Caco-2 (cell line): ENCODE measurements at regions not wholly inside any gene's neighbourhood (a gene's known extent, or its start where the extent isn't known, plus 50 kb on each side); places are given as distances from the start of the nearest gene placed in this dataset.

Source experiments
- BruUV-seq: library from RNA; stranded (reverse); fragments of 400-500 nt; replicated peaks from 2 replicates; lab custom pipeline; 2021; lab: Mats Ljungman, UMichigan
- CTCF ChIA-PET: fragments of 300-600 bp; sonication (Branson Sonifier 250); formaldehyde crosslinking; loops from one replicate; lab custom pipeline; 2022; ENCODE audit warnings: antibody characterized with exemption; lab: Charles Lee
- POLR2A ChIA-PET: fragments of 300-600 bp; sonication (Branson Sonifier 250); formaldehyde crosslinking; loops from one replicate; lab custom pipeline; 2022; ENCODE audit warnings: antibody characterized with exemption; lab: Charles Lee
- DNase-seq, 2 experiments: peaks; one replicate each; pipeline versions ENCODE4 v3.0.0 to v3.0.0-alpha.2; 2020 to 2022
- H3K27me3 ChIP-seq: replicated peaks from 2 replicates; pipeline ENCODE4 v1.6.0; 2011; ENCODE audit warnings: low read length; ENCODE audit not compliant: control insufficient read depth, insufficient read depth
- H3K36me3 ChIP-seq: 2 replicates; pipeline ENCODE4 v1.5.1; 2011; ENCODE audit warnings: low read length; ENCODE audit not compliant: control insufficient read depth, insufficient read depth
- H3K4me1 ChIP-seq: fragments of 250-450 bp; sonication (Bioruptor Pico); 2 replicates; pipeline ENCODE4 v1.5.1; 2020; ENCODE audit warnings: mild to moderate bottlenecking
- H3K4me3 ChIP-seq: 2 replicates; pipeline ENCODE4 v1.5.1; 2011; ENCODE audit warnings: low read depth, mild to moderate bottlenecking, control low read depth, low read length
- H3K9me3 ChIP-seq: fragments of 250-450 bp; sonication (Bioruptor Pico); 2 replicates; pipeline ENCODE4 v1.5.1; 2020; ENCODE audit warnings: mild to moderate bottlenecking, moderate library complexity
- H3K27ac Mint-ChIP-seq: one replicate; pipeline ENCODE4 v1.8.0; 2022; ENCODE audit warnings: mixed read lengths; ENCODE audit not compliant: unreplicated experiment
- H3K27me3 Mint-ChIP-seq: one replicate; pipeline ENCODE4 v1.8.0; 2022; ENCODE audit warnings: mixed read lengths; ENCODE audit not compliant: insufficient read depth, unreplicated experiment
- H3K36me3 Mint-ChIP-seq: one replicate; pipeline ENCODE4 v1.8.0; 2022; ENCODE audit warnings: mild to moderate bottlenecking, mixed read lengths; ENCODE audit not compliant: insufficient read depth, unreplicated experiment
- H3K4me1 Mint-ChIP-seq: one replicate; pipeline ENCODE4 v1.8.0; 2022; ENCODE audit warnings: low read depth, mixed read lengths; ENCODE audit not compliant: unreplicated experiment
- H3K4me3 Mint-ChIP-seq: one replicate; pipeline ENCODE4 v1.8.0; 2022; ENCODE audit warnings: mild to moderate bottlenecking, moderate library complexity, mixed read lengths; ENCODE audit not compliant: unreplicated experiment
- H3K9me3 Mint-ChIP-seq: one replicate; pipeline ENCODE4 v1.8.0; 2022; ENCODE audit warnings: mixed read lengths; ENCODE audit not compliant: unreplicated experiment
- CTCF ChIP-seq, 2 experiments: fragments of 200-600 bp in 1 of 2; IDR thresholded peaks; 1 replicate in 1 of 2; 2 replicates in 1 of 2; pipeline versions ENCODE4 v1.5.1 to v1.8.0; 2011 to 2022; ENCODE audit warnings: antibody characterized with exemption in 1 of 2, control low read depth in 1 of 2, inconsistent platforms in 1 of 2, low read depth in 1 of 2, low read length in 1 of 2, mild to moderate bottlenecking in 1 of 2, moderate library complexity in 1 of 2; ENCODE audit not compliant: insufficient read depth in 1 of 2, severe bottlenecking in 1 of 2, unreplicated experiment in 1 of 2
- intact Hi-C: fragments of 100-400 bp; cut with micrococcal nuclease; formaldehyde crosslinking; loops from one replicate; pipeline ENCODE4 v1.10.0; 2022; ENCODE audit not compliant: unreplicated experiment

- no peak for DNase-seq
- Histone ChIP-seq H3K4me1 (no peaks in the 10 kb centered on the region), H3K4me3 (no peak overlapping the region), H3K27me3 (no peaks in the 10 kb centered on the region; the same call in 1 of the 2 replicates), H3K9me3 (no peaks in the 10 kb centered on the region), H3K36me3 (no peaks in the 10 kb centered on the region)
- H3K9me3 Mint-ChIP-seq: no peaks in the 10 kb centered on the region
- ChIA-PET CTCF (no interaction called here), POLR2A (no interaction called here)
- H3K27ac Mint-ChIP-seq: no peak overlapping the region
- no peak for TF ChIP-seq CTCF (IDR thresholded peaks at IDR 0.05; ENCODE audit: insufficient read depth in 1 of 2, low read depth in 1 of 2, low read length in 1 of 2, severe bottlenecking in 1 of 2, unreplicated experiment in 1 of 2)
- BruUV-seq: no TSS peak
- intact Hi-C loops: no loop called here
- no peaks in the 10 kb centered on the region for H3K36me3 Mint-ChIP-seq
- H3K27me3 Mint-ChIP-seq: peaks cover 19% of the 10 kb centered on the region
- no peak overlapping the region for H3K4me3 Mint-ChIP-seq
- no peaks in the 10 kb centered on the region for H3K4me1 Mint-ChIP-seq
Measured at GRCh38 chr22:26952451-26953011, 295.1 kb downstream of the MIAT start.

- H3K27ac Mint-ChIP-seq: no peak overlapping the region
- H3K9me3 Mint-ChIP-seq: no peaks in the 10 kb centered on the region
- H3K27me3 Mint-ChIP-seq: peaks cover 19% of the 10 kb centered on the region
- Histone ChIP-seq H3K27me3 (no peaks in the 10 kb centered on the region; the same call in 1 of the 2 replicates), H3K36me3 (no peaks in the 10 kb centered on the region), H3K9me3 (no peaks in the 10 kb centered on the region), H3K4me3 (no peak overlapping the region), H3K4me1 (no peaks in the 10 kb centered on the region)
- BruUV-seq: no TSS peak
- no peak for DNase-seq
- H3K4me3 Mint-ChIP-seq: no peak overlapping the region
- H3K4me1 Mint-ChIP-seq: no peaks in the 10 kb centered on the region
- intact Hi-C loops: no loop called here
- CTCF ChIA-PET: no interaction called here
- no peak for TF ChIP-seq CTCF (IDR thresholded peaks at IDR 0.05; ENCODE audit: insufficient read depth in 1 of 2, low read depth in 1 of 2, low read length in 1 of 2, severe bottlenecking in 1 of 2, unreplicated experiment in 1 of 2)
- H3K36me3 Mint-ChIP-seq: no peaks in the 10 kb centered on the region
- POLR2A ChIA-PET: no interaction called here
Measured at GRCh38 chr22:26953012-26953883, 295.9 kb downstream of the MIAT start.

- no peak overlapping the region for H3K4me3 Mint-ChIP-seq
- CTCF ChIA-PET: no interaction called here
- BruUV-seq: no TSS peak
Measured at GRCh38 chr22:26956371-26956770, 299.0 kb downstream of the MIAT start.

More at GRCh38 chr22:26956371-26956770, 299.0 kb downstream of the MIAT start:
- no peak for DNase-seq
- H3K27me3 ChIP-seq: no peaks in the 10 kb centered on the region; the same call in 1 of the 2 replicates
- H3K9me3 ChIP-seq: no peaks in the 10 kb centered on the region
- Mint-ChIP-seq H3K9me3 (no peaks in the 10 kb centered on the region), H3K4me1 (no peaks in the 10 kb centered on the region), H3K27ac (no peak overlapping the region), H3K36me3 (no peaks in the 10 kb centered on the region), H3K27me3 (peaks cover 20% of the 10 kb centered on the region)
- H3K4me1 ChIP-seq: no peaks in the 10 kb centered on the region
- TF ChIP-seq CTCF (IDR thresholded peaks at IDR 0.05; ENCODE audit: insufficient read depth in 1 of 2, low read depth in 1 of 2, low read length in 1 of 2, severe bottlenecking in 1 of 2, unreplicated experiment in 1 of 2): no peak
- H3K4me3 ChIP-seq: no peak overlapping the region
- intact Hi-C loops: no loop called here
- POLR2A ChIA-PET: no interaction called here
- H3K36me3 ChIP-seq: no peaks in the 10 kb centered on the region
